Chondrocyte (in vitro differentiated cells): ENCODE measurements at regions not wholly inside any gene's neighbourhood (a gene's known extent, or its start where the extent isn't known, plus 50 kb on each side); places are given as distances from the start of the nearest gene placed in this dataset.

Experiments used
- DNase-seq: peaks from one replicate; pipeline ENCODE4 v3.0.0; 2021; ENCODE audit warnings: mixed read lengths, low spot score
- H3K27ac Mint-ChIP-seq: one replicate; pipeline ENCODE4 v1.8.0; 2021; ENCODE audit warnings: mild to moderate bottlenecking, moderate library complexity, mixed read lengths; ENCODE audit not compliant: unreplicated experiment
- H3K27me3 Mint-ChIP-seq: 2 replicates; pipeline ENCODE4 v1.8.0; 2021; ENCODE audit warnings: low read depth, mixed read lengths
- H3K36me3 Mint-ChIP-seq: 2 replicates; pipeline ENCODE4 v1.8.0; 2021; ENCODE audit warnings: low read depth, mixed read lengths
- H3K4me1 Mint-ChIP-seq: 2 replicates; pipeline ENCODE4 v1.8.0; 2021; ENCODE audit warnings: low read depth, mild to moderate bottlenecking, mixed read lengths
- H3K4me3 Mint-ChIP-seq: one replicate; pipeline ENCODE4 v1.8.0; 2021; ENCODE audit warnings: mild to moderate bottlenecking, moderate library complexity, mixed read lengths; ENCODE audit not compliant: unreplicated experiment
- H3K9me3 Mint-ChIP-seq: 2 replicates; pipeline ENCODE4 v1.8.0; 2021; ENCODE audit warnings: low read depth, mixed read lengths
- CTCF ChIP-seq: fragments of 200-600 bp; sonication (generic); IDR thresholded peaks from 2 replicates; pipeline ENCODE4 v1.5.0; 2021; ENCODE audit warnings: antibody characterized with exemption, mild to moderate bottlenecking, moderate library complexity

GRCh38 chr4:136812100-136812880 is 720.0 kb downstream of the PCDH18 start:
- H3K4me1 Mint-ChIP-seq: no peaks in the 10 kb centered on the region
- no peak overlapping the region for H3K27ac Mint-ChIP-seq
- no peaks in the 10 kb centered on the region for H3K27me3 Mint-ChIP-seq
- no peaks in the 10 kb centered on the region for H3K9me3 Mint-ChIP-seq
- H3K4me3 Mint-ChIP-seq: no peak overlapping the region
- no peaks in the 10 kb centered on the region for H3K36me3 Mint-ChIP-seq
- peak; percentile 92 for DNase-seq
- TF ChIP-seq CTCF: no peak

- Mint-ChIP-seq H3K27ac (no peak overlapping the region), H3K4me1 (no peaks in the 10 kb centered on the region), H3K27me3 (no peaks in the 10 kb centered on the region), H3K36me3 (no peaks in the 10 kb centered on the region), H3K4me3 (no peak overlapping the region), H3K9me3 (no peaks in the 10 kb centered on the region)
- no peak for TF ChIP-seq CTCF
- no peak for DNase-seq
Measured at GRCh38 chr4:136811496-136812077, 720.7 kb downstream of the PCDH18 start.

- TF ChIP-seq CTCF: no peak
- no peaks in the 10 kb centered on the region for H3K4me1 Mint-ChIP-seq
- no peak for DNase-seq
- no peaks in the 10 kb centered on the region for H3K27me3 Mint-ChIP-seq
- no peaks in the 10 kb centered on the region for H3K36me3 Mint-ChIP-seq
- H3K9me3 Mint-ChIP-seq: peaks cover 4% of the 10 kb centered on the region
- no peak overlapping the region for H3K4me3 Mint-ChIP-seq
- no peak overlapping the region for H3K27ac Mint-ChIP-seq
Measured at GRCh38 chr4:136810626-136811025, 721.7 kb downstream of the PCDH18 start.

GRCh38 chr4:136806844-136807243 is 725.5 kb downstream of the PCDH18 start:
- Mint-ChIP-seq H3K36me3 (no peaks in the 10 kb centered on the region), H3K4me3 (no peak overlapping the region), H3K27me3 (no peaks in the 10 kb centered on the region), H3K27ac (no peak overlapping the region), H3K9me3 (peaks cover 4% of the 10 kb centered on the region), H3K4me1 (no peaks in the 10 kb centered on the region)
- no peak for DNase-seq
- no peak for TF ChIP-seq CTCF

GRCh38 chr4:136805617-136806016 is 726.7 kb downstream of the PCDH18 start:
- TF ChIP-seq CTCF: no peak
- Mint-ChIP-seq H3K4me1 (no peaks in the 10 kb centered on the region), H3K27me3 (no peaks in the 10 kb centered on the region), H3K27ac (no peak overlapping the region), H3K36me3 (no peaks in the 10 kb centered on the region), H3K4me3 (no peak overlapping the region), H3K9me3 (peaks cover 4% of the 10 kb centered on the region)
- DNase-seq: no peak
